ENCODE measurements at regions not wholly inside any gene's neighbourhood (a gene's known extent, or its start where the extent isn't known, plus 50 kb on each side); places are given as distances from the start of the nearest gene placed in this dataset.

- H3K9ac ChIP-seq (ENCODE audit: low read depth, low read length) = no peak overlapping the region
- H3K27ac ChIP-seq (ENCODE audit: low read length) = no peak overlapping the region
- H3K4me3 ChIP-seq (ENCODE audit: low read length) = no peak overlapping the region
- H3K36me3 ChIP-seq (ENCODE audit: insufficient read depth, low read depth, low read length) = no peaks in the 10 kb centered on the region
- H3K27me3 ChIP-seq (ENCODE audit: insufficient read depth, low read length) = no peaks in the 10 kb centered on the region
- H3K9me3 ChIP-seq (ENCODE audit: insufficient read depth, low read depth, low read length) = no peaks in the 10 kb centered on the region
- H3K4me1 ChIP-seq (ENCODE audit: insufficient read depth, low read length) = no peaks in the 10 kb centered on the region
These were observed 203.8 kb upstream of the CDH7 start for GRCh38 chr18:65547046-65547445.

GRCh38 chr18:65544701-65545100 lies 206.1 kb upstream of the CDH7 start:
- H3K4me3 ChIP-seq (ENCODE audit: low read length) = no peak overlapping the region
- H3K27me3 ChIP-seq (ENCODE audit: insufficient read depth, low read length) = no peaks in the 10 kb centered on the region
- no peak overlapping the region for H3K27ac ChIP-seq (ENCODE audit: low read length)
- no peaks in the 10 kb centered on the region for H3K36me3 ChIP-seq (ENCODE audit: insufficient read depth, low read depth, low read length)
- H3K9ac ChIP-seq (ENCODE audit: low read depth, low read length) = no peak overlapping the region
- no peaks in the 10 kb centered on the region for H3K9me3 ChIP-seq (ENCODE audit: insufficient read depth, low read depth, low read length)
- no peaks in the 10 kb centered on the region for H3K4me1 ChIP-seq (ENCODE audit: insufficient read depth, low read length)

- no peaks in the 10 kb centered on the region for H3K4me1 ChIP-seq (ENCODE audit: insufficient read depth, low read length)
- H3K9ac ChIP-seq (ENCODE audit: low read depth, low read length) = no peak overlapping the region
- H3K4me3 ChIP-seq (ENCODE audit: low read length) = no peak overlapping the region
- no peaks in the 10 kb centered on the region for H3K27me3 ChIP-seq (ENCODE audit: insufficient read depth, low read length)
- no peak overlapping the region for H3K27ac ChIP-seq (ENCODE audit: low read length)
- H3K36me3 ChIP-seq (ENCODE audit: insufficient read depth, low read depth, low read length) = no peaks in the 10 kb centered on the region
- no peaks in the 10 kb centered on the region for H3K9me3 ChIP-seq (ENCODE audit: insufficient read depth, low read depth, low read length)
These were observed 222.8 kb upstream of the CDH7 start for GRCh38 chr18:65527879-65528633.

- Histone ChIP-seq H3K9ac (ENCODE audit: low read depth, low read length) (no peak overlapping the region), H3K4me1 (ENCODE audit: insufficient read depth, low read length) (no peaks in the 10 kb centered on the region), H3K36me3 (ENCODE audit: insufficient read depth, low read depth, low read length) (no peaks in the 10 kb centered on the region), H3K9me3 (ENCODE audit: insufficient read depth, low read depth, low read length) (no peaks in the 10 kb centered on the region), H3K4me3 (ENCODE audit: low read length) (no peak overlapping the region), H3K27ac (ENCODE audit: low read length) (no peak overlapping the region), H3K27me3 (ENCODE audit: insufficient read depth, low read length) (no peaks in the 10 kb centered on the region)
These were observed 224.7 kb upstream of the CDH7 start for GRCh38 chr18:65526099-65526498.

- Histone ChIP-seq H3K9ac (ENCODE audit: low read depth, low read length) (no peak overlapping the region), H3K9me3 (ENCODE audit: insufficient read depth, low read depth, low read length) (no peaks in the 10 kb centered on the region), H3K27ac (ENCODE audit: low read length) (no peak overlapping the region), H3K4me3 (ENCODE audit: low read length) (no peak overlapping the region), H3K36me3 (ENCODE audit: insufficient read depth, low read depth, low read length) (no peaks in the 10 kb centered on the region), H3K27me3 (ENCODE audit: insufficient read depth, low read length) (no peaks in the 10 kb centered on the region), H3K4me1 (ENCODE audit: insufficient read depth, low read length) (no peaks in the 10 kb centered on the region)
These were observed 227.4 kb upstream of the CDH7 start for GRCh38 chr18:65523461-65523860.

- H3K27me3 ChIP-seq (ENCODE audit: insufficient read depth, low read length) = no peaks in the 10 kb centered on the region
- no peak overlapping the region for H3K9ac ChIP-seq (ENCODE audit: low read depth, low read length)
- H3K9me3 ChIP-seq (ENCODE audit: insufficient read depth, low read depth, low read length) = no peaks in the 10 kb centered on the region
- H3K4me1 ChIP-seq (ENCODE audit: insufficient read depth, low read length) = no peaks in the 10 kb centered on the region
- no peak overlapping the region for H3K27ac ChIP-seq (ENCODE audit: low read length)
- no peak overlapping the region for H3K4me3 ChIP-seq (ENCODE audit: low read length)
- H3K36me3 ChIP-seq (ENCODE audit: insufficient read depth, low read depth, low read length) = no peaks in the 10 kb centered on the region
These were observed 227.9 kb upstream of the CDH7 start for GRCh38 chr18:65522907-65523306.

GRCh38 chr18:65516209-65516608 lies 234.6 kb upstream of the CDH7 start:
- H3K27me3 ChIP-seq (ENCODE audit: insufficient read depth, low read length) = no peaks in the 10 kb centered on the region
- no peak overlapping the region for H3K4me3 ChIP-seq (ENCODE audit: low read length)
- no peaks in the 10 kb centered on the region for H3K9me3 ChIP-seq (ENCODE audit: insufficient read depth, low read depth, low read length)
- no peak overlapping the region for H3K27ac ChIP-seq (ENCODE audit: low read length)
- no peak overlapping the region for H3K9ac ChIP-seq (ENCODE audit: low read depth, low read length)
- no peaks in the 10 kb centered on the region for H3K4me1 ChIP-seq (ENCODE audit: insufficient read depth, low read length)
- no peaks in the 10 kb centered on the region for H3K36me3 ChIP-seq (ENCODE audit: insufficient read depth, low read depth, low read length)

GRCh38 chr18:65498605-65499004 lies 252.2 kb upstream of the CDH7 start:
- H3K9ac ChIP-seq (ENCODE audit: low read depth, low read length) = no peak overlapping the region
- H3K4me1 ChIP-seq (ENCODE audit: insufficient read depth, low read length) = no peaks in the 10 kb centered on the region; the same call in 1 of the 2 replicates
- no peaks in the 10 kb centered on the region for H3K27me3 ChIP-seq (ENCODE audit: insufficient read depth, low read length)
- no peak overlapping the region for H3K27ac ChIP-seq (ENCODE audit: low read length)
- H3K4me3 ChIP-seq (ENCODE audit: low read length) = no peak overlapping the region
- no peaks in the 10 kb centered on the region for H3K36me3 ChIP-seq (ENCODE audit: insufficient read depth, low read depth, low read length)
- no peaks in the 10 kb centered on the region for H3K9me3 ChIP-seq (ENCODE audit: insufficient read depth, low read depth, low read length)

GRCh38 chr18:65487569-65487968 lies 263.2 kb upstream of the CDH7 start:
- H3K9ac ChIP-seq (ENCODE audit: low read depth, low read length) = no peak overlapping the region
- no peaks in the 10 kb centered on the region for H3K4me1 ChIP-seq (ENCODE audit: insufficient read depth, low read length)
- H3K27ac ChIP-seq (ENCODE audit: low read length) = no peak overlapping the region
- H3K36me3 ChIP-seq (ENCODE audit: insufficient read depth, low read depth, low read length) = no peaks in the 10 kb centered on the region
- H3K27me3 ChIP-seq (ENCODE audit: insufficient read depth, low read length) = no peaks in the 10 kb centered on the region
- H3K9me3 ChIP-seq (ENCODE audit: insufficient read depth, low read depth, low read length) = no peaks in the 10 kb centered on the region
- no peak overlapping the region for H3K4me3 ChIP-seq (ENCODE audit: low read length)

- Histone ChIP-seq H3K9ac (ENCODE audit: low read depth, low read length) (no peak overlapping the region), H3K27ac (ENCODE audit: low read length) (no peak overlapping the region), H3K27me3 (ENCODE audit: insufficient read depth, low read length) (no peaks in the 10 kb centered on the region), H3K4me3 (ENCODE audit: low read length) (no peak overlapping the region), H3K9me3 (ENCODE audit: insufficient read depth, low read depth, low read length) (no peaks in the 10 kb centered on the region), H3K4me1 (ENCODE audit: insufficient read depth, low read length) (no peaks in the 10 kb centered on the region), H3K36me3 (ENCODE audit: insufficient read depth, low read depth, low read length) (no peaks in the 10 kb centered on the region)
These were observed 273.4 kb upstream of the CDH7 start for GRCh38 chr18:65477455-65477854.

GRCh38 chr18:65468881-65469280 lies 281.9 kb upstream of the CDH7 start:
- Histone ChIP-seq H3K4me3 (ENCODE audit: low read length) (no peak overlapping the region), H3K9ac (ENCODE audit: low read depth, low read length) (no peak overlapping the region), H3K27ac (ENCODE audit: low read length) (no peak overlapping the region), H3K4me1 (ENCODE audit: insufficient read depth, low read length) (no peaks in the 10 kb centered on the region), H3K9me3 (ENCODE audit: insufficient read depth, low read depth, low read length) (no peaks in the 10 kb centered on the region), H3K27me3 (ENCODE audit: insufficient read depth, low read length) (no peaks in the 10 kb centered on the region), H3K36me3 (ENCODE audit: insufficient read depth, low read depth, low read length) (no peaks in the 10 kb centered on the region)

GRCh38 chr18:65464361-65464760 lies 286.5 kb upstream of the CDH7 start:
- no peaks in the 10 kb centered on the region for H3K27me3 ChIP-seq (ENCODE audit: insufficient read depth, low read length)
- H3K36me3 ChIP-seq (ENCODE audit: insufficient read depth, low read depth, low read length) = no peaks in the 10 kb centered on the region
- no peak overlapping the region for H3K4me3 ChIP-seq (ENCODE audit: low read length)
- H3K4me1 ChIP-seq (ENCODE audit: insufficient read depth, low read length) = no peaks in the 10 kb centered on the region
- no peak overlapping the region for H3K9ac ChIP-seq (ENCODE audit: low read depth, low read length)
- no peak overlapping the region for H3K27ac ChIP-seq (ENCODE audit: low read length)
- no peaks in the 10 kb centered on the region for H3K9me3 ChIP-seq (ENCODE audit: insufficient read depth, low read depth, low read length)
